ENCODE measurements at regions not wholly inside any gene's neighbourhood (a gene's known extent, or its start where the extent isn't known, plus 50 kb on each side); places are given as distances from the start of the nearest gene placed in this dataset.

DNA sequence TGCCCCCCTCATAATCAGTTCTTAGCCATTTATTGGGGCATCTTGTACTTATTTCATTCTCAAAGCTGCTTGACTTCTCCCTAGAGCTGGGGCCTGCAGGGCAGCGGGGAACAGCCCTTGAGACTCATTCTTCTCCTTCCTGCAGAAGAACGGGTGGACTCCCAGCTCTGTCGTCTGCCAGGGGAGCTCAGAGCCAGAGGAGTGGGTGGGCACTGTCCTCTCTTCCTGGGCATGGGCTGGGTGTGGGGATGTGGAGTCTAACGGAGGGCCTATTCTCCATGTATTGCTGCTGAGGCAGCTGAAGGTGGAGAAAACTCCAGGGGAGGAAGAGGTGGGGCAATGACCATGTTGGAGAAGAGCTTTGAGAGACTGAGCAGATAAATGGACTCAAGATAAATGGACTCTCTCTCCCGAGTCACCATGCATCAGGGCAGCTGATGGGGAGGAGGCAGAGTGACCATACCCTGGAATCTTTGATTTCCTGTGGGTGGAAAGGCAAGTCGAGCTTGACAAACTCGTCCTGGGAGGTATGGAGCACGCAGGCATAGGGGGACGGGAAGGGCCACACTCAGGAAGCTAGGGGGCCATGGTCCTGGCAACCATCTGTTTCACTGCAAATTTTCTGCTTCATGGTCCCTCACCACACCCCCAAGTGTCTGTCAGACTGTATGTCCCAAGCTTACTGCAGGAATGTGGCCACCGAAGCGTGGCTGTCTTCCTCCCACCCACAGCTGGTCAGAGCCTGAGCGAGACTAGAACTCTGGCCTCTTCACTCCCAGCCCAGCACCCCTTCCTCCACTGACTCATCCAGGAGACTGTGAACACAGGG is 56.9 kb upstream of the ATP2B4 start:
- no peak for FAIRE-seq
- H2AFZ ChIP-seq (ENCODE audit: low read depth, low read length) = no peak overlapping the region
- TF ChIP-seq SMARCA4 (IDR thresholded peaks at IDR 0.05) = no peak
- TF ChIP-seq ZNF134 (CRISPR knock-in tag; conservative IDR thresholded peaks at IDR 0.05) = no peak
- TF ChIP-seq, protein P1, sequence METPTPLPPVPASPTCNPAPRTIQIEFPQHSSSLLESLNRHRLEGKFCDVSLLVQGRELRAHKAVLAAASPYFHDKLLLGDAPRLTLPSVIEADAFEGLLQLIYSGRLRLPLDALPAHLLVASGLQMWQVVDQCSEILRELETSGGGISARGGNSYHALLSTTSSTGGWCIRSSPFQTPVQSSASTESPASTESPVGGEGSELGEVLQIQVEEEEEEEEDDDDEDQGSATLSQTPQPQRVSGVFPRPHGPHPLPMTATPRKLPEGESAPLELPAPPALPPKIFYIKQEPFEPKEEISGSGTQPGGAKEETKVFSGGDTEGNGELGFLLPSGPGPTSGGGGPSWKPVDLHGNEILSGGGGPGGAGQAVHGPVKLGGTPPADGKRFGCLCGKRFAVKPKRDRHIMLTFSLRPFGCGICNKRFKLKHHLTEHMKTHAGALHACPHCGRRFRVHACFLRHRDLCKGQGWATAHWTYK (CRISPR knock-in tag; IDR thresholded peaks at IDR 0.05) = no peak
- no peak for TF ChIP-seq SNIP1 (IDR thresholded peaks at IDR 0.05; ENCODE audit: low read depth)
- TF ChIP-seq MEIS2 (IDR thresholded peaks at IDR 0.05; ENCODE audit: partially characterized antibody) = no peak
- no peak for TF ChIP-seq HEY1 (CRISPR knock-in tag; IDR thresholded peaks at IDR 0.05; ENCODE audit: borderline replicate concordance)
- TF ChIP-seq FOS (IDR thresholded peaks at IDR 0.05; ENCODE audit: extremely low read depth, insufficient read length) = no peak
- no peak for TF ChIP-seq ZZZ3 (IDR thresholded peaks at IDR 0.05)
- no peak for TF ChIP-seq ATF3 (IDR thresholded peaks at IDR 0.05)
- TF ChIP-seq ATF3 (CRISPR knock-in tag; conservative IDR thresholded peaks at IDR 0.05) = no peak
- TF ChIP-seq ZNF639 (CRISPR knock-in tag; conservative IDR thresholded peaks at IDR 0.05 in 1 of 2, IDR thresholded peaks at IDR 0.05 in 1 of 2) = no peak
- no peak for TF ChIP-seq YBX1 (IDR thresholded peaks at IDR 0.05)
- TF ChIP-seq ZBTB8A (IDR thresholded peaks at IDR 0.05; ENCODE audit: partially characterized antibody) = no peak
- TF ChIP-seq ZNF785 (CRISPR knock-in tag; IDR thresholded peaks at IDR 0.05) = no peak
- no peak for TF ChIP-seq NCOA1 (IDR thresholded peaks at IDR 0.05; ENCODE audit: low read depth)
- TF ChIP-seq, protein P2, sequence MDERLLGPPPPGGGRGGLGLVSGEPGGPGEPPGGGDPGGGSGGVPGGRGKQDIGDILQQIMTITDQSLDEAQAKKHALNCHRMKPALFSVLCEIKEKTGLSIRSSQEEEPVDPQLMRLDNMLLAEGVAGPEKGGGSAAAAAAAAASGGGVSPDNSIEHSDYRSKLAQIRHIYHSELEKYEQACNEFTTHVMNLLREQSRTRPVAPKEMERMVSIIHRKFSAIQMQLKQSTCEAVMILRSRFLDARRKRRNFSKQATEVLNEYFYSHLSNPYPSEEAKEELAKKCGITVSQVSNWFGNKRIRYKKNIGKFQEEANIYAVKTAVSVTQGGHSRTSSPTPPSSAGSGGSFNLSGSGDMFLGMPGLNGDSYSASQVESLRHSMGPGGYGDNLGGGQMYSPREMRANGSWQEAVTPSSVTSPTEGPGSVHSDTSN (CRISPR knock-in tag; IDR thresholded peaks at IDR 0.05; ENCODE audit: low read depth) = no peak
- TF ChIP-seq, protein P2 (tag; conservative IDR thresholded peaks at IDR 0.05; ENCODE audit: low read depth) = no peak

More for the DNA sequence above, 56.9 kb upstream of the ATP2B4 start:
- Histone ChIP-seq H3K9me3 (replicated peaks; ENCODE audit: control insufficient read depth, insufficient read depth, low read depth, low read length) (no peaks in the 10 kb centered on the region), H3K9ac (ENCODE audit: insufficient read depth in 1 of 2, low read depth in 2 of 2, low read length in 2 of 2) (no peak overlapping the region), H3K36me3 (ENCODE audit: control insufficient read depth, insufficient read depth, low read length) (no peaks in the 10 kb centered on the region), H3K4me3 (no peak overlapping the region), H3K9me1 (ENCODE audit: control insufficient read depth, insufficient read depth, low read length) (no peaks in the 10 kb centered on the region), H3K79me2 (ENCODE audit: control insufficient read depth, insufficient read depth, low read length) (no peaks in the 10 kb centered on the region), H3K4me2 (ENCODE audit: insufficient read depth, low read length) (no peak overlapping the region), H4K20me1 (replicated peaks; ENCODE audit: control insufficient read depth, insufficient read depth, low read length) (no peaks in the 10 kb centered on the region), H3K27me3 (ENCODE audit: control insufficient read depth in 2 of 2, insufficient read depth in 2 of 2, low read length in 2 of 2) (peaks cover 56 to 86% of the 10 kb centered on the region in 2 experiments), H3K4me1 (replicated peaks in 1 of 2; ENCODE audit: control insufficient read depth in 2 of 2, insufficient read depth in 2 of 2, low read length in 2 of 2) (peaks cover 0 to 4% of the 10 kb centered on the region in 2 experiments; a peak in 1 of 5 replicates), H3K27ac (ENCODE audit: extremely low read depth, low read depth, low read length) (no peak overlapping the region)
- ChIA-PET CTCF (ENCODE audit: low intra/inter-chr PET ratio) (no interaction called here), POLR2A (interaction anchor here (0.6 to 1.9 kb wide), 3 partner anchors 9 to 560 kb away, joined by 3 to 8 read pairs (median 3); no protein-coding TSS in a partner anchor)
- WGBS (ENCODE audit: insufficient coverage, low coverage, missing lambda C conversion rate) = under 1% methylated on average over 12 of the region's 12 CpGs
- intact Hi-C loops (cut with micrococcal nuclease) = no loop called here
- DNase-seq (ENCODE audit: extremely low read depth in 1 of 4, low spot score in 3 of 4) (no peak), ATAC-seq (no peak)
- in situ Hi-C loops (cut with MboI) = no loop called here
- BruUV-seq (replicated peaks) = no TSS peak

Measured in K562 (cell line).